Testis (tissue), 2 donors: ENCODE measurements at regions not wholly inside any gene's neighbourhood (a gene's known extent, or its start where the extent isn't known, plus 50 kb on each side); places are given as distances from the start of the nearest gene placed in this dataset.

Source experiments
- DNase-seq: peaks from one replicate; pipeline ENCODE4 v3.0.0-alpha.2; 2019
- H3K27ac ChIP-seq, 2 donors: fragments of 200-600 bp; sonication (generic); one replicate each; pipeline ENCODE4 v1.5.1; 2019
- H3K27me3 ChIP-seq: fragments of 200-600 bp; sonication (generic); one replicate; pipeline ENCODE4 v1.5.1; 2019
- H3K36me3 ChIP-seq: fragments of 200-600 bp; sonication (generic); one replicate; pipeline ENCODE4 v1.5.1; 2017; ENCODE audit warnings: low read depth; ENCODE audit errors: missing control alignments
- H3K4me1 ChIP-seq: fragments of 200-600 bp; sonication (generic); one replicate; pipeline ENCODE4 v1.5.1; 2019
- H3K4me3 ChIP-seq, 2 donors: fragments of 200-600 bp; sonication (generic); one replicate each; pipeline ENCODE4 v1.5.1; 2017 to 2019
- H3K9me3 ChIP-seq: fragments of 200-600 bp; sonication (generic); one replicate; pipeline ENCODE4 v1.5.1; 2017
- POLR2A ChIP-seq: fragments of 450-650 bp; IDR thresholded peaks from one replicate; pipeline ENCODE4 v1.6.1; 2017; ENCODE audit warnings: antibody characterized with exemption, mild to moderate bottlenecking, moderate library complexity
- WGBS, 2 donors: methylation state at CpG; one replicate each; pipeline ENCODE4 v1.1.5; 2018; 5-methylcytosine and 5-hydroxymethylcytosine counted together
- intact Hi-C: fragments of 100-400 bp; cut with DNase I; formaldehyde crosslinking; loops from one replicate; pipeline ENCODE4 v1.15.1; 2023; ENCODE audit warnings: low total_unique reads
- TF ChIP-seq, protein P1 (sequence below), 3 experiments: fragments of 450-650 bp in 2 of 3; fragments of 200-600 bp in 1 of 3; sonication (generic) in 1 of 3; IDR thresholded peaks; one replicate each; pipeline ENCODE4 v1.5.1; 2016 to 2019; ENCODE audit warnings: antibody characterized with exemption in 3 of 3, mild to moderate bottlenecking in 2 of 3, moderate library complexity in 1 of 3

GRCh38 chr2:121092095-121092494, 192.9 kb downstream of the TFCP2L1 start:
- TF ChIP-seq POLR2A: no peak
- TF ChIP-seq, protein P1, sequence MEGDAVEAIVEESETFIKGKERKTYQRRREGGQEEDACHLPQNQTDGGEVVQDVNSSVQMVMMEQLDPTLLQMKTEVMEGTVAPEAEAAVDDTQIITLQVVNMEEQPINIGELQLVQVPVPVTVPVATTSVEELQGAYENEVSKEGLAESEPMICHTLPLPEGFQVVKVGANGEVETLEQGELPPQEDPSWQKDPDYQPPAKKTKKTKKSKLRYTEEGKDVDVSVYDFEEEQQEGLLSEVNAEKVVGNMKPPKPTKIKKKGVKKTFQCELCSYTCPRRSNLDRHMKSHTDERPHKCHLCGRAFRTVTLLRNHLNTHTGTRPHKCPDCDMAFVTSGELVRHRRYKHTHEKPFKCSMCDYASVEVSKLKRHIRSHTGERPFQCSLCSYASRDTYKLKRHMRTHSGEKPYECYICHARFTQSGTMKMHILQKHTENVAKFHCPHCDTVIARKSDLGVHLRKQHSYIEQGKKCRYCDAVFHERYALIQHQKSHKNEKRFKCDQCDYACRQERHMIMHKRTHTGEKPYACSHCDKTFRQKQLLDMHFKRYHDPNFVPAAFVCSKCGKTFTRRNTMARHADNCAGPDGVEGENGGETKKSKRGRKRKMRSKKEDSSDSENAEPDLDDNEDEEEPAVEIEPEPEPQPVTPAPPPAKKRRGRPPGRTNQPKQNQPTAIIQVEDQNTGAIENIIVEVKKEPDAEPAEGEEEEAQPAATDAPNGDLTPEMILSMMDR (IDR thresholded peaks at IDR 0.05): no peak
- Histone ChIP-seq H3K27me3 (no peaks in the 10 kb centered on the region), H3K27ac (no peak overlapping the region), H3K9me3 (no peaks in the 10 kb centered on the region), H3K4me1 (no peaks in the 10 kb centered on the region), H3K36me3 (no peaks in the 10 kb centered on the region), H3K4me3 (no peak overlapping the region)
- no peak for DNase-seq
- 89 to 94% methylated on average over 2 of the region's 2 CpGs for WGBS, 2 donors
- intact Hi-C loops: loop anchor here (5.0 kb wide), 1 partner anchor 265 kb away; no protein-coding TSS in a partner anchor

DNA sequence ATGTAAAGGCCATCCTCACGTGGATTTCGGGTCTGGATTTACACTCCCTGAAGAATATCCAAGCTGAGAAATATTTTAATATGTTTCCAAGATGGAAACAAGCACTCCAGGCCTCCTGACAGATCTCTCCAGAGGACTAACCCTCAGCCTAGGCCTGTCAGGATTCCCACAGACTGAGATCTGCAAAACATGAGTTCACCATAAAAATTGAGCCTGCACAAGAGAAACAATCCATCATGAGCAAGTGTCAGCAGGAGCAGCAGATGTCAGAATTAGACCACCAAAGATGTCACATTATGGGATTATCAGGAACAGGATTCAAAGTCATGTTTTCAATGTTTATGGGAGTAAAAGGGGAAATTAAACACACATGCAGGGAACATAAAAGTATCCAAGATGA, 191.3 kb downstream of the TFCP2L1 start:
- no peak overlapping the region for H3K4me3 ChIP-seq
- TF ChIP-seq, protein P1 (IDR thresholded peaks at IDR 0.05): no peak
- no peak for TF ChIP-seq POLR2A
- H3K27ac ChIP-seq: no peak overlapping the region
- 68 to 73% methylated on average over 2 of the region's 2 CpGs for WGBS, 2 donors
- no peaks in the 10 kb centered on the region for H3K9me3 ChIP-seq
- H3K36me3 ChIP-seq: no peaks in the 10 kb centered on the region
- intact Hi-C loops: loop anchor here (5.0 kb wide), 1 partner anchor 264 kb away; no protein-coding TSS in a partner anchor
- H3K4me1 ChIP-seq: no peaks in the 10 kb centered on the region
- no peak for DNase-seq
- no peaks in the 10 kb centered on the region for H3K27me3 ChIP-seq

- Histone ChIP-seq H3K9me3 (no peaks in the 10 kb centered on the region), H3K4me1 (no peaks in the 10 kb centered on the region), H3K27ac (no peak overlapping the region), H3K4me3 (no peak overlapping the region), H3K27me3 (no peaks in the 10 kb centered on the region), H3K36me3 (no peaks in the 10 kb centered on the region)
- no peak for DNase-seq
- intact Hi-C loops: loop anchor here (5.0 kb wide), 1 partner anchor 263 kb away; no protein-coding TSS in a partner anchor
- no peak for TF ChIP-seq POLR2A
- TF ChIP-seq, protein P1 (IDR thresholded peaks at IDR 0.05): no peak
- 66 to 88% methylated on average over 3 of the region's 3 CpGs for WGBS, 2 donors
Observed at GRCh38 chr2:121094101-121094500, 190.9 kb downstream of the TFCP2L1 start.

DNA sequence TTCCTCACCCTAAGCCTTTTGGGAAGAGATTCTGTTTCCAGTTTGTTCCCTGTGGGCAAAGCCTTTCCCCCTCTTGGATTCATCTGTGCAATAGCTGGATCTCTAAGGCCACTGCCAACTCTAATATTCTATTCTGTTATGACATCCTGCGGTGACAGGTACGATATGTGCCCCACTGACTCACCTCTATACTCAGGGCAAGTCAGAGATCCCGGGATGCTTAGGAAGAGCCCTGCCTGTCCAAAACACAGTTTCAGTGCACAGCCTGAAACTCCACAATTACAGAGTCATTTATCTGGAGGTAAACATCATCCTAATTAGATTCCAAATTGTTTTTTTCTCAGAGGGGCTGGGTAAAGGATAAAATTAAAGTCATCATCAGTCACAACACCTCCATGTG, 190.2 kb downstream of the TFCP2L1 start:
- intact Hi-C loops: loop anchor here (5.0 kb wide), 1 partner anchor 262 kb away; no protein-coding TSS in a partner anchor
- Histone ChIP-seq H3K9me3 (no peaks in the 10 kb centered on the region), H3K4me1 (no peaks in the 10 kb centered on the region), H3K27me3 (no peaks in the 10 kb centered on the region), H3K36me3 (no peaks in the 10 kb centered on the region), H3K4me3 (no peak overlapping the region), H3K27ac (no peak overlapping the region)
- 77 to 88% methylated on average over 3 of the region's 3 CpGs for WGBS, 2 donors
- TF ChIP-seq POLR2A: no peak
- TF ChIP-seq, protein P1 (IDR thresholded peaks at IDR 0.05): no peak
- DNase-seq: no peak
